ENCODE measurements at regions not wholly inside any gene's neighbourhood (a gene's known extent, or its start where the extent isn't known, plus 50 kb on each side); places are given as distances from the start of the nearest gene placed in this dataset.

GRCh38 chr9:2955575-2955974 lies 111.7 kb upstream of the PUM3 start:
- no peak overlapping the region for H2AFZ ChIP-seq (ENCODE audit: low read depth)

DNA sequence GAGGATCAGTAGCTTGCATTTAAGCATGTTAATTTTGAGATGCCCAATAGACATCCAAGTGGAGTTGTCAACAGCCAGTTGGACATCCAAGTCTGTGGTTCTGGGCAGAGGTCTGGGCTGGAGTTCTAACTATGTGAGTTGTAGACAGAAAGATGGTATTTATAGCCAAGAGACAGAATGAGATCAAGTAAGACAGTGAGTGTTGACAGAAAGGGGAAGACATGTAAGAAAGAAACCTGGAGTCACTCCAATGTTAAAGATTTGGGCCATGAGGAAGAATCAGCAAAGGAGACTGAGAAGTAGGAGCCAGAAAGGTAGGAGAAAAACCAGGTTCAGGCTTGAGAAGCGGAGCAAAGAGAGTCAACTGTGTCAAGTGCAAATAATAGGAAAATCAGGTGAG lies 95.5 kb upstream of the PUM3 start:
- Histone ChIP-seq H3K27me3 (ENCODE audit: insufficient read depth) (0 out of 2 replicates have a peak, but pooled peaks cover 6% of the 10 kb centered on the region), H3K9me2 (no peaks in the 10 kb centered on the region), H3K4me3 (ENCODE audit: low read depth in 2 of 2, low read length in 1 of 2) (no peak overlapping the region), H3K27ac (ENCODE audit: low read depth in 2 of 2, low read length in 1 of 2) (no peak overlapping the region), H3K4me2 (no peak overlapping the region), H3K9ac (no peak overlapping the region), H2AFZ (ENCODE audit: low read depth) (no peak overlapping the region), H3K36me3 (replicated peaks in 1 of 2; ENCODE audit: control insufficient read depth in 1 of 2, insufficient read depth in 2 of 2, low read length in 1 of 2) (no peaks in the 10 kb centered on the region), H4K20me1 (ENCODE audit: insufficient read depth) (no peaks in the 10 kb centered on the region), H3K79me2 (ENCODE audit: insufficient read depth) (no peaks in the 10 kb centered on the region), H3K9me3 (no peaks in the 10 kb centered on the region), H3K4me1 (ENCODE audit: control insufficient read depth in 1 of 2, insufficient read depth in 2 of 2, low read depth in 1 of 2, low read length in 1 of 2) (no peaks in the 10 kb centered on the region), H3F3A (replicated peaks; ENCODE audit: insufficient read depth) (no peaks in the 10 kb centered on the region)
- CTCF ChIA-PET: no interaction called here
- POLR2A ChIA-PET: no interaction called here
- DNase-seq: no peak
- 33% methylated on average over 1 of the region's 1 CpG for WGBS (ENCODE audit: low lambda C conversion rate)
- TF ChIP-seq SIN3A (IDR thresholded peaks at IDR 0.05; ENCODE audit: borderline replicate concordance, low read depth, low read length) (no peak), FOXJ3 (CRISPR knock-in tag; IDR thresholded peaks at IDR 0.05) (no peak), JUND (IDR thresholded peaks at IDR 0.05) (no peak), RFX5 (IDR thresholded peaks at IDR 0.05; ENCODE audit: low read length) (no peak), POLR2AphosphoS5 (IDR thresholded peaks at IDR 0.05; ENCODE audit: low read depth, low read length) (no peak), YY1 (IDR thresholded peaks at IDR 0.05; ENCODE audit: low read depth) (no peak), NRF1 (IDR thresholded peaks at IDR 0.05; ENCODE audit: low read depth, low read length) (no peak), NFIC (IDR thresholded peaks at IDR 0.05; ENCODE audit: borderline replicate concordance) (no peak), GABPA (IDR thresholded peaks at IDR 0.05; ENCODE audit: low read depth) (no peak), REST (IDR thresholded peaks at IDR 0.05; ENCODE audit: low read depth, low read length) (no peak), TCF12 (IDR thresholded peaks at IDR 0.05) (no peak), CHD2 (IDR thresholded peaks at IDR 0.05; ENCODE audit: low read length, partially characterized antibody) (no peak), EZH2phosphoT487 (IDR thresholded peaks at IDR 0.05; ENCODE audit: borderline replicate concordance, low read depth) (no peak), MXI1 (IDR thresholded peaks at IDR 0.05; ENCODE audit: low read depth, low read length) (no peak)
- TF ChIP-seq, protein P1, sequence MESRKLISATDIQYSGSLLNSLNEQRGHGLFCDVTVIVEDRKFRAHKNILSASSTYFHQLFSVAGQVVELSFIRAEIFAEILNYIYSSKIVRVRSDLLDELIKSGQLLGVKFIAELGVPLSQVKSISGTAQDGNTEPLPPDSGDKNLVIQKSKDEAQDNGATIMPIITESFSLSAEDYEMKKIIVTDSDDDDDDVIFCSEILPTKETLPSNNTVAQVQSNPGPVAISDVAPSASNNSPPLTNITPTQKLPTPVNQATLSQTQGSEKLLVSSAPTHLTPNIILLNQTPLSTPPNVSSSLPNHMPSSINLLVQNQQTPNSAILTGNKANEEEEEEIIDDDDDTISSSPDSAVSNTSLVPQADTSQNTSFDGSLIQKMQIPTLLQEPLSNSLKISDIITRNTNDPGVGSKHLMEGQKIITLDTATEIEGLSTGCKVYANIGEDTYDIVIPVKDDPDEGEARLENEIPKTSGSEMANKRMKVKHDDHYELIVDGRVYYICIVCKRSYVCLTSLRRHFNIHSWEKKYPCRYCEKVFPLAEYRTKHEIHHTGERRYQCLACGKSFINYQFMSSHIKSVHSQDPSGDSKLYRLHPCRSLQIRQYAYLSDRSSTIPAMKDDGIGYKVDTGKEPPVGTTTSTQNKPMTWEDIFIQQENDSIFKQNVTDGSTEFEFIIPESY (IDR thresholded peaks at IDR 0.05; ENCODE audit: borderline replicate concordance, low read depth): no peak
- TF ChIP-seq, protein P2, sequence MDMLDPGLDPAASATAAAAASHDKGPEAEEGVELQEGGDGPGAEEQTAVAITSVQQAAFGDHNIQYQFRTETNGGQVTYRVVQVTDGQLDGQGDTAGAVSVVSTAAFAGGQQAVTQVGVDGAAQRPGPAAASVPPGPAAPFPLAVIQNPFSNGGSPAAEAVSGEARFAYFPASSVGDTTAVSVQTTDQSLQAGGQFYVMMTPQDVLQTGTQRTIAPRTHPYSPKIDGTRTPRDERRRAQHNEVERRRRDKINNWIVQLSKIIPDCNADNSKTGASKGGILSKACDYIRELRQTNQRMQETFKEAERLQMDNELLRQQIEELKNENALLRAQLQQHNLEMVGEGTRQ (IDR thresholded peaks at IDR 0.05; ENCODE audit: borderline replicate concordance, low read depth, low read length): no peak

More at GRCh38 chr9:2955575-2955974, 111.7 kb upstream of the PUM3 start:
- no peak for TF ChIP-seq TAF1 (IDR thresholded peaks at IDR 0.05; ENCODE audit: borderline replicate concordance, low read depth, low read length)
- no peak for TF ChIP-seq TCF12 (IDR thresholded peaks at IDR 0.05)
- no peak for TF ChIP-seq CHD2 (IDR thresholded peaks at IDR 0.05; ENCODE audit: low read length, partially characterized antibody)
- no peak for TF ChIP-seq RXRA (IDR thresholded peaks at IDR 0.05; ENCODE audit: borderline replicate concordance, low read depth)
- TF ChIP-seq FOSL2 (IDR thresholded peaks at IDR 0.05; ENCODE audit: borderline replicate concordance, low read depth): no peak
- no peak for TF ChIP-seq GABPA (IDR thresholded peaks at IDR 0.05; ENCODE audit: low read depth)
- no peak for TF ChIP-seq PBX3 (IDR thresholded peaks at IDR 0.05)
- no peak for TF ChIP-seq ELF1 (IDR thresholded peaks at IDR 0.05)
- CTCF ChIA-PET: interaction anchor here (0.7 to 1.4 kb wide), 3 partner anchors 98 to 510 kb away, joined by 3 to 4 read pairs (median 3); no protein-coding TSS in a partner anchor
- Histone ChIP-seq H3K9ac (no peak overlapping the region), H3K79me2 (ENCODE audit: insufficient read depth) (no peaks in the 10 kb centered on the region), H3K9me2 (no peaks in the 10 kb centered on the region), H3K4me3 (ENCODE audit: low read depth in 2 of 2, low read length in 1 of 2) (no peak overlapping the region), H3K4me1 (ENCODE audit: control insufficient read depth in 1 of 2, insufficient read depth in 2 of 2, low read depth in 1 of 2, low read length in 1 of 2) (no peaks in the 10 kb centered on the region), H3K9me3 (no peaks in the 10 kb centered on the region), H3K27ac (ENCODE audit: low read depth in 2 of 2, low read length in 1 of 2) (no peak overlapping the region), H4K20me1 (ENCODE audit: insufficient read depth) (no peaks in the 10 kb centered on the region), H3K36me3 (replicated peaks in 1 of 2; ENCODE audit: control insufficient read depth in 1 of 2, insufficient read depth in 2 of 2, low read length in 1 of 2) (no peaks in the 10 kb centered on the region), H3K4me2 (no peak overlapping the region), H3K27me3 (ENCODE audit: insufficient read depth) (no peaks in the 10 kb centered on the region; the same call in 1 of the 2 replicates), H3F3A (replicated peaks; ENCODE audit: insufficient read depth) (no peaks in the 10 kb centered on the region)
- POLR2A ChIA-PET: no interaction called here
- 0% methylated on average over 2 of the region's 2 CpGs for WGBS (ENCODE audit: low lambda C conversion rate)
- DNase-seq: no peak

All from SK-N-SH (cell line).